ENCODE measurements at regions not wholly inside any gene's neighbourhood (a gene's known extent, or its start where the extent isn't known, plus 50 kb on each side); places are given as distances from the start of the nearest gene placed in this dataset.

- no peak for TF ChIP-seq CTCF (conservative IDR thresholded peaks at IDR 0.05 in 1 of 2, IDR thresholded peaks at IDR 0.05 in 1 of 2; ENCODE audit: extremely low read depth in 1 of 2, insufficient read depth in 1 of 2, low read depth in 1 of 2, low read length in 2 of 2)
- no peak for TF ChIP-seq EZH2 (IDR thresholded peaks at IDR 0.05; ENCODE audit: borderline replicate concordance, low read length)
These were observed 285.4 kb downstream of the CXCL12 start for GRCh38 chr10:44099511-44099910.
